ENCODE measurements at regions not wholly inside any gene's neighbourhood (a gene's known extent, or its start where the extent isn't known, plus 50 kb on each side); places are given as distances from the start of the nearest gene placed in this dataset.
"Not testable (repeated sequence)": the region's sequence is repeated elsewhere in the genome, so short reads cannot be mapped to it uniquely, and the experiment has no call there.

DNA sequence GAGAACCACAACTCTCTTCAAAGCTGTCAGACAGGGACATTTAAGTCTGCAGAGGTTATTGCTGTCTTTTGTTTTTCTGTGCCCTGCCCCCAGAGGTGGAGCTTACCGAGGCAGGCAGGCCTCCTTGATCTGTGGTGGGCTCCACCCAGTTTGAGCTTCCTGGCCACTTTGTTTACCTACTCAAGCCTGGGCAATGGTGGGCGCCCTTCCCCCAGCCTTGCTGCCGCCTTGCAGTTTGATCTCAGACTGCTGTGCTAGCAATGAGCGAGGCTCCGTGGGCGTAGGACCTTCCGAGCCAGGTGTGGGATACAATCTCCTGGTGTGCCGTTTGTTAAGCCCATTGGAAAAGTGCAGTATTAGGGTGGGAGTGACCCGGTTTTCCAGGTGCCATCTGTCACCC is 822.1 kb downstream of the KCNMA1 start:
- not testable (repeated sequence) for DNase-seq

DNA sequence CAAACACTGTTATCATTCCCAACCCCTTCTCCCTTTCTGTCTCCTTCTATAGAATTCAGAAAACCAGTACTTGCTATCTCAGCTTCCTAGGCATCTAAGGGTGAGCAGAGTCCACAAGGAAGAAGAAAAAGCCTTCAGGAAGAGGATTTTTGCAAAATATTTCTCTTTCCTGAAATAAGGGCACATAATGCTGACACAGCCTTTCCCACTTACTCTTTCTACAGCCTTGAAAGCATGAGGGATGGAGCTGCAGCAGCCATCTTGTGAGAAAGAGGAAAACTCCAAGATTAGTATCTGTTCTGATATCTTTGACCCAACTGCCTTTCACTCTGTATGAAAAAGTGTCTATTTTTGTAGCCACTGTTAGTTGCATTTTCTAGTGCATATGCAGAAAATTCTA is 826.2 kb downstream of the KCNMA1 start:
- no peak for DNase-seq

GRCh38 chr10:76788452-76788811 is 849.2 kb downstream of the KCNMA1 start:
- DNase-seq = no peak

- DNase-seq = no peak
Measured at GRCh38 chr10:76787746-76788451, 849.7 kb downstream of the KCNMA1 start.

GRCh38 chr10:76786504-76787072 is 851.0 kb downstream of the KCNMA1 start:
- no peak for DNase-seq

GRCh38 chr10:76784076-76784475 is 853.5 kb downstream of the KCNMA1 start:
- no peak for DNase-seq

DNA sequence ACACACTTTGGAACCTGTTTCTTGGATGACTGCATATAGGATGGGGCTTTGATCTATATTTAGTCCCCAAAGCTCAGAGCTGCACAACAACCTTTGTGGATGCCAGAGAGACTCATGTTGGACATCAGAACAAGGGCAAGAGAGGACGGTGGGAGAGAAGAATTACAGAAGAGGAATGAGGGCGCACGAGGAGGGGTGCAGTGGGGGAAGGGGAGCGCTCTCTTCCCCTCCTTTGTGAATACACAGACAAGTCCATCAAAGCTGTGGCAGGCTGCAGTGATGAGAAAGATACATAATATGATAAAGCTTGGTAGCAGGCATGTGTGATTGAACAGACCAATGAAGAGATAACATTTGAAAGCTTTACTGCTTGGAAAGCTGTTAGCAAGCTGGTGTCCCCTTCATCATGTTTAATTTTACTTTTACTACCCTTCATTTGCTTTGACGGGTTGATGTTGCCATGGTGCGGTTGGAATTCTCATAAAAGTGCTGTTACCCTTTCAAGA is 857.8 kb downstream of the KCNMA1 start:
- DNase-seq = no peak

GRCh38 chr10:76778914-76779795 is 858.5 kb downstream of the KCNMA1 start:
- no peak for DNase-seq

GRCh38 chr10:76774987-76775603 is 862.5 kb downstream of the KCNMA1 start:
- DNase-seq = no peak

DNA sequence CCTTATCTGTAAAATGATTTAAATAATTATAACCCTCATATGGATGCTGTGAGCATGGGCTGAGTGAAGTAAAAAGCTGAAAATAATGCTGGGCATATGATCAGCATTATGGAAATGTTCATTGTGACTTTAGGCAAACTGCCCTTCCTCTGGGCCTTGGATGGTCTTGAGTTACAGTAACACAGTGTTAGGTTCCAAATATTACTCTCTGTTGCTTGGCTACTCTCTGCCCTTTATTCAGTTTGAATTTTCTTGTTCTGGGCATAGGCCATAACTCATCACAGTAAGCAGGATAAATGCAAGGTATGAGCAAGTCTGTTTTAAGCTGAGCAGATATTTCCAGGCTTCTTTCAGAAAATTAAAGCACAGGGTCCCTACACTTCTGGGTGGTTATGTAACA is 868.0 kb downstream of the KCNMA1 start:
- DNase-seq = no peak

DNA sequence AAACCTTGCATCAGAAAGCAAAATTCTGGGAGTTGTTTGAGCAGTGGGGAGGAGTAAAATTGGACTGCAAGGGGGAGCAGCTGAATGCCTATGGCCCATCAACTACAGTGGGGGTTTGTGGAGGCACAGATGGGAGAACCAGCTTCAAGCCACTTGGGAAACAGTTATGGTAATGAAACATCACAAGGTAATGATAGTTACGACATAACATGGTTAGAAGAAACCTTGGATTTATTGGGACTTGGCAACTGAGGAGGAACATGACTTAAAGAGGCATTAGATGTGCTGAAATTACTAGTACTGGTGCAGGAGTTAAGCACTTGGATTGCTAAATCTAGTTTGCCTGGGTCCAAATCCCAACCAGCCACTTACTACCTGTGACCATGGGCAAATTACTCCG is 868.4 kb downstream of the KCNMA1 start:
- DNase-seq = no peak

DNA sequence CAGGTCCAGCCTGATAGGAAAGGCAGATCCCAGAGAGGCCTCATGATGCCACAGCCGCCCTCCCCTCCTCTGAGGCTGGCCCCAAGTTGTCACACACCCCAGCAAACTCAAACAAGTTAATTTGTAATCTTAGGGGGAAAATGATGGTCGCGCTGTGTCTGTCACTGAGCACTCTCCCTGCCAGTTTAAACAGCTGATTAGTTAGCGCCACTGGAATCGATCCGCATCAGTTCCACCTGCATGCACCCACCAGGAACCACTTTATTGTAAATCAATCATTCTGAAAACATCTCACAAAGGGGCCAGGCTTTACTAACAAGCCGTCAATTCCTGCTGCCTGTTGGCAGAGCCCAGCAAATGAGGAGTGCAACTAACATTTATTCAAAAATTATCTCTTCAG is 870.9 kb downstream of the KCNMA1 start:
- DNase-seq = no peak

DNA sequence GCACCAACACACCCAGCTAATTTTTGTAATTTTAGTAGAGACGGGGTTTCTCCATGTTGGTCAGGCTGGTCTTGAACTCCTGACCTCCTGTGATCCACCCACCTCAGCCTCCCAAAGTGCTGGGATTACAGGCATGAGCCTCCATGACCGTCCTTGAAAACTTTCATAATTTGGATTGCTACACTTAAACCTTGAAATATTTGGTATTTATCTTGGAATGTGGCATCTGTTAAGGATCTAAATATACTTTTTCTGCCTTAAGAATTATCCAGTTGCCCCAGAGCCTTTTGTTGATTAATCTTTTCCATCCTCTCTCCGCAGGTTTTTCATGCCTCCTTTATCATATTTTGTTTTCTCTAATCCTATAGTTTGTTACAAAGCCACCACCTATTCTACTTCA is 872.7 kb downstream of the KCNMA1 start:
- DNase-seq = not testable (repeated sequence)

DNA sequence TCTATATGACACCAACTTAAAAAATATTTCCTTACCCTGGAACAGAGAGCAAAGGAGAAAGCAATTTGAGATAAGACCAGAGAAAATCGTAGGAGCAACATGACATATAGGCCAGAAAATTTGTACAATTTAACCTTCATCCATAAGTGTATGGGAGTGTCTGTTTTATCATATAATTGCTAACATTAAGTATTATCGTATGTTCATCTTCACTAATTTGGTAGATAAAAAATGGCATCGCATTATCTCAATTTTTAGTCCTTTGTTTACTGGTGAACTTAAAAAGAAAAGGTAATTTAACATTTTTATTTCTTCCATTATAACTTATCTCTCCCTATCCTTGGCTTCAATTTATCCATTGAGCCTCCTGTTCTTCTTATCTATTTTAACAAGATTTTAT is 873.4 kb downstream of the KCNMA1 start:
- DNase-seq = no peak

GRCh38 chr10:76763376-76763775 is 874.2 kb downstream of the KCNMA1 start:
- no peak for DNase-seq

- DNase-seq = no peak
Measured at GRCh38 chr10:76759681-76760080, 877.9 kb downstream of the KCNMA1 start.

DNA sequence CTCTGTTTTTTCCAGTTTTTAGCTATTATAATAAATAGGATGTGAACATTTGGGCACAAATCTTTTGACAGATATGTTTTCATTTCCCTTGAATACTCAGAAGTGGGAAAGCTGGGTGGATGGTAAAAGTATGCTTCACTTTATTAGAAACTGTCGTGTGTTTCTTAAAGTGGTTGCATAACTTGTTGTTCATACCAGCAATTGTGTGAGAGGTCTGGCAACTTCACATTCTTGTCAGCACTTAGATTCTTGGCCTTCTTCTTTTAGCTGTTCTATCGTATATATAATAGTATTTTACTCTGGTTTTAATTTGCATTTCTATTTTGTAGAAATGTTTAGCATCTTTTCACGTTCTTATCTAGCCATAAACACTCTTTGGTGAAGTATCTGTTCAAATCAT is 894.4 kb downstream of the KCNMA1 start:
- no peak for DNase-seq

DNA sequence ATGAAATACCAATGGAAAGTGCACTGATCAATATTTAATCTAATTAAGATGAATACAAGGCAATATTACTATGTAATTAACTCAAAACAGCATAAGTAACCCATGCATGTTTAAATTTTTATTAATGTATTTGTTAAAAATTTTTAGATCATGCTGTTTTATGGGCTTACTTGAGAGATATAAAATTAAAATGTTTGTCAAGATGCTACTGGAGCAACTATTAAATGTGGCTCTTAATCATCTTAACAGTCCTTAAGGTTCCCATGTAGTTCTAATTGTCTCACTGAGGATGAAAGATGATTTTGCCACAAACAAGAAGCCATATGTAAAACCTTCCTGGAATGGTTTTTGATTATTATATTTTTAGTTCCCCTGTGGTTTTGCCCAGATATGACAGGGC is 897.1 kb downstream of the KCNMA1 start:
- DNase-seq = no peak

GRCh38 chr10:76738991-76739390 is 898.6 kb downstream of the KCNMA1 start:
- DNase-seq = no peak

- no peak for DNase-seq
Measured at GRCh38 chr10:76736815-76737618, 900.6 kb downstream of the KCNMA1 start.

DNA sequence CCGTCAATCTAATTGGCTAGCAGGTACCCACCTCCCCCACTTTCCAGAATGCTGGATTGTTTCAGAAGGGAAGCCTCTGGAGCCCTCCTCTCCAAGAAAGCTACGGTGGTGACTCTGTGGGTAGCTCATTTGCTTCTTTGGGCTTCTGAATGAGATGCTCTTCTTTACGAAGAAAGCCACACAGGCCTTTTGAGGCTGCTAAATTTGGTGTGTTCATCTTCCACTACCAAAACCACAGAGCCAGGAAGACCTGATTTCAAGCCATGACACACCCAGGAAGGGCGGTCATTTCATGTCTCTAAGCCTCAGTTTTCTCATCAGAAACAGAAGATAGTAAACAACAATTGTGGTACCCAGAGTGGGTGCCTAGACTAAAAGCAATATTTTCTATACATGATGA is 901.2 kb downstream of the KCNMA1 start:
- DNase-seq = peak in 1 of 5 donors; percentile 41

DNA sequence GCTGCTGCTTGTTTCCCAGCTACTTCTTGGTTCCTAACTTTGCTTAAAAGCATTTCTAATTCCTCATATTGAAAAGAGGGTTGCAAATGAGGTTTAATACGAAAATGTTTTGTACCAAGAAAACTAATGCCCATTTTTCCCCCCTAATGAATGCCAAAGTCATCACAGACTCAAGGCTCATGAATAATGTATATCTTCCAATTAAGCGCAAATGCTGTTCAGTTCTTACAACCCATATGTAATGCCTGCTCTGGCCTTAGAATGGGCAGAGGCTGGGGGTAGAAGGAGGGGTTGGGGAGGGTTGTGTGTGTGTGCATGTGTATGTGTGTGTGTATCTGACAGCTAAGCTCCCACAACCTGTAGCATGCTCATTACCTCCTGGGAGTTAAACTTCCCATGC is 901.7 kb downstream of the KCNMA1 start:
- no peak for DNase-seq
